ENCODE measurements at regions not wholly inside any gene's neighbourhood (a gene's known extent, or its start where the extent isn't known, plus 50 kb on each side); places are given as distances from the start of the nearest gene placed in this dataset.
"Not testable (repeated sequence)": the region's sequence is repeated elsewhere in the genome, so short reads cannot be mapped to it uniquely, and the experiment has no call there.

DNA sequence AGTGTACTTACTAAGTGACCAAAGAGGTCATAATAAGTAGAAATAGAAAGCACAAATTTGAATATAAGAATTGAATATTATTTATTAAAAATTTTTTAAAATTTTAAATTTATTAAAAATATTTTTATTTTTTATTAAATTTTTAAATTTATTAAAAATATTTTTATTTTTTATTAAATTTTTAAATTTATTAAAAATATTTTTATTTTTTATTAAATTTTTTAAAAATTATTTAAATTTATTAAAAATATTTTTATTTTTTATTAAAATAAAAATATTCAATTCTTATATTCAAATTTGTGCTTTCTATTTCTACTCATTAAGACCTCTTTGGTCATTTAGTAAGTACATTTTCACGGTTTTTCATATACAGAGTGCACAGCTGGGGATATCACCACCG is 366.5 kb downstream of the PTH2R start:
- TF ChIP-seq, protein P1, sequence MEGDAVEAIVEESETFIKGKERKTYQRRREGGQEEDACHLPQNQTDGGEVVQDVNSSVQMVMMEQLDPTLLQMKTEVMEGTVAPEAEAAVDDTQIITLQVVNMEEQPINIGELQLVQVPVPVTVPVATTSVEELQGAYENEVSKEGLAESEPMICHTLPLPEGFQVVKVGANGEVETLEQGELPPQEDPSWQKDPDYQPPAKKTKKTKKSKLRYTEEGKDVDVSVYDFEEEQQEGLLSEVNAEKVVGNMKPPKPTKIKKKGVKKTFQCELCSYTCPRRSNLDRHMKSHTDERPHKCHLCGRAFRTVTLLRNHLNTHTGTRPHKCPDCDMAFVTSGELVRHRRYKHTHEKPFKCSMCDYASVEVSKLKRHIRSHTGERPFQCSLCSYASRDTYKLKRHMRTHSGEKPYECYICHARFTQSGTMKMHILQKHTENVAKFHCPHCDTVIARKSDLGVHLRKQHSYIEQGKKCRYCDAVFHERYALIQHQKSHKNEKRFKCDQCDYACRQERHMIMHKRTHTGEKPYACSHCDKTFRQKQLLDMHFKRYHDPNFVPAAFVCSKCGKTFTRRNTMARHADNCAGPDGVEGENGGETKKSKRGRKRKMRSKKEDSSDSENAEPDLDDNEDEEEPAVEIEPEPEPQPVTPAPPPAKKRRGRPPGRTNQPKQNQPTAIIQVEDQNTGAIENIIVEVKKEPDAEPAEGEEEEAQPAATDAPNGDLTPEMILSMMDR (IDR thresholded peaks at IDR 0.05): not testable (repeated sequence)
- TF ChIP-seq, protein P2, sequence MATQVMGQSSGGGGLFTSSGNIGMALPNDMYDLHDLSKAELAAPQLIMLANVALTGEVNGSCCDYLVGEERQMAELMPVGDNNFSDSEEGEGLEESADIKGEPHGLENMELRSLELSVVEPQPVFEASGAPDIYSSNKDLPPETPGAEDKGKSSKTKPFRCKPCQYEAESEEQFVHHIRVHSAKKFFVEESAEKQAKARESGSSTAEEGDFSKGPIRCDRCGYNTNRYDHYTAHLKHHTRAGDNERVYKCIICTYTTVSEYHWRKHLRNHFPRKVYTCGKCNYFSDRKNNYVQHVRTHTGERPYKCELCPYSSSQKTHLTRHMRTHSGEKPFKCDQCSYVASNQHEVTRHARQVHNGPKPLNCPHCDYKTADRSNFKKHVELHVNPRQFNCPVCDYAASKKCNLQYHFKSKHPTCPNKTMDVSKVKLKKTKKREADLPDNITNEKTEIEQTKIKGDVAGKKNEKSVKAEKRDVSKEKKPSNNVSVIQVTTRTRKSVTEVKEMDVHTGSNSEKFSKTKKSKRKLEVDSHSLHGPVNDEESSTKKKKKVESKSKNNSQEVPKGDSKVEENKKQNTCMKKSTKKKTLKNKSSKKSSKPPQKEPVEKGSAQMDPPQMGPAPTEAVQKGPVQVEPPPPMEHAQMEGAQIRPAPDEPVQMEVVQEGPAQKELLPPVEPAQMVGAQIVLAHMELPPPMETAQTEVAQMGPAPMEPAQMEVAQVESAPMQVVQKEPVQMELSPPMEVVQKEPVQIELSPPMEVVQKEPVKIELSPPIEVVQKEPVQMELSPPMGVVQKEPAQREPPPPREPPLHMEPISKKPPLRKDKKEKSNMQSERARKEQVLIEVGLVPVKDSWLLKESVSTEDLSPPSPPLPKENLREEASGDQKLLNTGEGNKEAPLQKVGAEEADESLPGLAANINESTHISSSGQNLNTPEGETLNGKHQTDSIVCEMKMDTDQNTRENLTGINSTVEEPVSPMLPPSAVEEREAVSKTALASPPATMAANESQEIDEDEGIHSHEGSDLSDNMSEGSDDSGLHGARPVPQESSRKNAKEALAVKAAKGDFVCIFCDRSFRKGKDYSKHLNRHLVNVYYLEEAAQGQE (IDR thresholded peaks at IDR 0.05; ENCODE audit: insufficient read depth in 1 of 2, low read depth in 2 of 2, low read length in 1 of 2): not testable (repeated sequence)
- not testable (repeated sequence) for TF ChIP-seq TCF7L2 (IDR thresholded peaks at IDR 0.05; ENCODE audit: low read depth, low read length); POLR2AphosphoS5 (IDR thresholded peaks at IDR 0.05; ENCODE audit: low read depth, low read length); SIN3A (IDR thresholded peaks at IDR 0.05; ENCODE audit: borderline replicate concordance, insufficient read depth, low read depth, low read length)
